Loucy (cell line): ENCODE measurements at regions not wholly inside any gene's neighbourhood (a gene's known extent, or its start where the extent isn't known, plus 50 kb on each side); places are given as distances from the start of the nearest gene placed in this dataset.
"Not testable (repeated sequence)": the region's sequence is repeated elsewhere in the genome, so short reads cannot be mapped to it uniquely, and the experiment has no call there.

Experiments used
- H2AFZ ChIP-seq: fragments of 200-600 bp; sonication (generic); 2 replicates; pipeline ENCODE4 v1.6.0; 2016; ENCODE audit warnings: antibody characterized with exemption, mild to moderate bottlenecking, low read length, moderate library complexity
- H3F3A ChIP-seq: fragments of 200-600 bp; 2 replicates; pipeline ENCODE4 v1.6.0; 2016; ENCODE audit warnings: antibody characterized with exemption, low read depth, mild to moderate bottlenecking
- H3K27me3 ChIP-seq: fragments of 200-600 bp; sonication (generic); 2 replicates; pipeline ENCODE4 v1.6.1; 2014; ENCODE audit warnings: low read length, mild to moderate bottlenecking; ENCODE audit not compliant: insufficient read depth, poor library complexity, severe bottlenecking
- H3K36me3 ChIP-seq: fragments of 200-600 bp; sonication (generic); 2 replicates; pipeline ENCODE4 v1.6.1; 2016; ENCODE audit warnings: low read length; ENCODE audit not compliant: insufficient read depth
- H3K4me1 ChIP-seq: fragments of 200-600 bp; sonication (generic); 2 replicates; pipeline ENCODE4 v1.5.1; 2014; ENCODE audit warnings: low read length, mild to moderate bottlenecking; ENCODE audit not compliant: insufficient read depth, poor library complexity, severe bottlenecking
- H3K4me2 ChIP-seq: fragments of 200-600 bp; sonication (generic); 2 replicates; pipeline ENCODE4 v1.6.0; 2014; ENCODE audit warnings: antibody characterized with exemption, low read length, low read depth, mild to moderate bottlenecking; ENCODE audit not compliant: poor library complexity, severe bottlenecking
- H3K4me3 ChIP-seq: fragments of 200-600 bp; sonication (generic); 2 replicates; pipeline ENCODE4 v1.5.1; 2014; ENCODE audit warnings: low read length, mild to moderate bottlenecking, mixed read lengths; ENCODE audit not compliant: poor library complexity, severe bottlenecking
- H3K79me2 ChIP-seq: fragments of 200-600 bp; sonication (generic); 2 replicates; pipeline ENCODE4 v1.6.1; 2014; ENCODE audit warnings: low read length; ENCODE audit not compliant: insufficient read depth
- H3K9ac ChIP-seq: fragments of 200-600 bp; sonication (generic); 2 replicates; pipeline ENCODE4 v1.6.0; 2014; ENCODE audit warnings: mild to moderate bottlenecking, low read depth, low read length, moderate library complexity; ENCODE audit not compliant: poor library complexity, severe bottlenecking
- H3K9me2 ChIP-seq: fragments of 200-600 bp; sonication (generic); replicated peaks from 2 replicates; pipeline ENCODE4 v1.6.1; 2016; ENCODE audit warnings: low read depth, low read length, mixed read lengths
- H3K9me3 ChIP-seq: fragments of 200-600 bp; sonication (generic); 2 replicates; pipeline ENCODE4 v1.6.1; 2014; ENCODE audit warnings: mild to moderate bottlenecking, antibody characterized with exemption, low read length, low read depth; ENCODE audit not compliant: insufficient read depth
- H4K20me1 ChIP-seq: fragments of 200-600 bp; sonication (generic); 2 replicates; pipeline ENCODE4 v1.6.0; 2014; ENCODE audit warnings: antibody characterized with exemption, low read length, mild to moderate bottlenecking; ENCODE audit not compliant: insufficient read depth, poor library complexity, severe bottlenecking
- CTCF ChIP-seq: fragments of 200-600 bp; sonication (generic); conservative IDR thresholded peaks from 2 replicates; pipeline ENCODE4 v1.5.1; 2014; ENCODE audit warnings: mild to moderate bottlenecking, antibody characterized with exemption, low read length
- EZH2phosphoT487 ChIP-seq: fragments of 200-600 bp; IDR thresholded peaks from 2 replicates; pipeline ENCODE4 v1.6.1; 2018; ENCODE audit warnings: antibody characterized with exemption, mild to moderate bottlenecking, moderate library complexity, borderline replicate concordance

GRCh38 chr13:44866411-44866911 is 122.8 kb downstream of the NUFIP1 start:
- Histone ChIP-seq H4K20me1 (no peaks in the 10 kb centered on the region), H3K4me1 (no peaks in the 10 kb centered on the region), H2AFZ (no peak overlapping the region), H3K36me3 (no peaks in the 10 kb centered on the region), H3K9me3 (no peaks in the 10 kb centered on the region), H3F3A (no peaks in the 10 kb centered on the region), H3K4me3 (no peak overlapping the region), H3K79me2 (no peaks in the 10 kb centered on the region), H3K27me3 (no peaks in the 10 kb centered on the region), H3K4me2 (no peak overlapping the region), H3K9me2 (no peaks in the 10 kb centered on the region), H3K9ac (no peak overlapping the region)
- TF ChIP-seq CTCF (no peak), EZH2phosphoT487 (no peak)

- Histone ChIP-seq H3K36me3 (no peaks in the 10 kb centered on the region), H2AFZ (no peak overlapping the region), H3K9me2 (no peaks in the 10 kb centered on the region), H3K27me3 (no peaks in the 10 kb centered on the region), H3K9ac (no peak overlapping the region), H3K4me1 (no peaks in the 10 kb centered on the region), H4K20me1 (no peaks in the 10 kb centered on the region), H3K4me3 (no peak overlapping the region), H3K4me2 (no peak overlapping the region), H3K79me2 (no peaks in the 10 kb centered on the region), H3F3A (no peaks in the 10 kb centered on the region), H3K9me3 (no peaks in the 10 kb centered on the region)
- TF ChIP-seq EZH2phosphoT487 (no peak), CTCF (no peak)
Observed at GRCh38 chr13:44865722-44866410, 123.4 kb downstream of the NUFIP1 start.

DNA sequence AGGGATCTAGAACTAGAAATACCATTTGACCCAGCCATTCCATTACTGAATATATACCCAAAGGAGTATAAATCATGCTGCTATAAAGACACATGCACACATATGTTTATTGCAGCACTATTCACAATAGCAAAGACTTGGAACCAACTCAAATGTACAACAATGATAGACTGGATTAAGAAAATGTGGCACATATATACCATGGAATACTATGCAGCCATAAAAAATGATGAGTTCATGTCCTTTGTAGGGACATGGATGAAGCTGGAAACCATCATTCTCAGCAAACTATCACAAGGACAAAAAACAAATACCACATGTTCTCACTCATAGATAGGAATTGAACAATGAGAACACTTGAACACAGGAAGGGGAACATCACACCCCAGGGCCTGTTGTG is 125.6 kb downstream of the NUFIP1 start:
- H2AFZ ChIP-seq, H3K9me3 ChIP-seq: not testable (repeated sequence)

DNA sequence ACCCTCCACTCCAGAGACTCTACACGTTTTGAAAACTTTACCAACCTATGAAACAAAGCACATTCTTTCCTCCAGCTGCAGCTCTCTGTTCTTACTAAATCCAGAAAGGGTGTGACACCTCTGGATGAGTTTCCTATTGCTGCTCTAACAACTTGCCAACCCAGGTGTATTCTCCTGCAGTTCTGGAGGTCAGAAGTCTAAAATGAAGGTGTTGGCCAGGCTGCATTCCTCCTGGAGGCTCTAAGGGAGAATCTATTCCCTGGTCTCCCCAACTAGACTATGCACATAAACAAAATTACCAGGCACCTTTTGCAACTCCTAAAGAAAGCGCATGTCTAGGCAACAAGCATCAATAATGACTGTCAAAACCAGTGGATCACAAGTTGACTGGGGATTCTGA is 128.8 kb downstream of the NUFIP1 start:
- Histone ChIP-seq H3K9me3 (no peaks in the 10 kb centered on the region), H3K79me2 (no peaks in the 10 kb centered on the region), H3K4me2 (no peak overlapping the region), H3K4me1 (no peaks in the 10 kb centered on the region), H3F3A (no peaks in the 10 kb centered on the region), H3K27me3 (no peaks in the 10 kb centered on the region), H3K9ac (no peak overlapping the region), H4K20me1 (no peaks in the 10 kb centered on the region), H3K4me3 (no peak overlapping the region), H3K9me2 (no peaks in the 10 kb centered on the region), H3K36me3 (no peaks in the 10 kb centered on the region), H2AFZ (no peak overlapping the region)
- TF ChIP-seq CTCF (no peak), EZH2phosphoT487 (no peak)

More for the DNA sequence above, 125.6 kb downstream of the NUFIP1 start:
- H3K4me2 ChIP-seq, H3K4me3 ChIP-seq, H4K20me1 ChIP-seq, H3K9ac ChIP-seq, H3F3A ChIP-seq, H3K79me2 ChIP-seq, H3K4me1 ChIP-seq, H3K27me3 ChIP-seq, H3K36me3 ChIP-seq, H3K9me2 ChIP-seq: not testable (repeated sequence)
